ENCODE measurements at regions not wholly inside any gene's neighbourhood (a gene's known extent, or its start where the extent isn't known, plus 50 kb on each side); places are given as distances from the start of the nearest gene placed in this dataset.

DNA sequence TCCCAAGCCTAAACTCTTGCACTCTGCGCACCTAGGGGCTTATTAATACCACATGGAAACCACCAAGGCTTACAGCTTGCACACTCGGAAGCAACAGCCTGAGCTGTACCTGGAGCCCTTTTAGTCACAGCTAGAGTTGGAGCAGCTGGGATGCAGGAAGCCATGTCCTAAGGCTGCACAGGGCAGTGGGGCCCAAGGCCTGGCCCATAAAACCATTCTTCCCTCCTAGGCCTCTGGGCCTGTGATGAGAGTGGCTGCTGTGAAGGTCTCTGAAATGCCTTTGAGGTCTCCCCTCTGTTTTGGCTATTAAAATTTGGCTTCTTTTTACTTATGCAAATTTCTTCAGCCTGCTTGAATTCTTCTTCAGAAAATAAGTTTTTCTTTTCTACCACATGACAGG, 383.9 kb upstream of the UBE2E2 start (continued):
- no peak for TF ChIP-seq CTCF (IDR thresholded peaks at IDR 0.05; ENCODE audit: control extremely low read depth in 1 of 3, insufficient read depth in 1 of 3, low read depth in 1 of 3, low read length in 3 of 3)
- TF ChIP-seq EZH2 (IDR thresholded peaks at IDR 0.05; ENCODE audit: low read depth, low read length, severe bottlenecking), result no peak
- no peak for TF ChIP-seq CBX8 (IDR thresholded peaks at IDR 0.05; ENCODE audit: borderline replicate concordance, low read depth, low read length)
- no peak for TF ChIP-seq ASH2L (IDR thresholded peaks at IDR 0.05; ENCODE audit: low read length)
- TF ChIP-seq POLR2A (IDR thresholded peaks at IDR 0.05; ENCODE audit: control extremely low read depth in 1 of 2, low read depth in 2 of 2, low read length in 2 of 2), result no peak
- no peak for TF ChIP-seq CHD1 (IDR thresholded peaks at IDR 0.05; ENCODE audit: low read depth, low read length)
- no peak for TF ChIP-seq SP4 (IDR thresholded peaks at IDR 0.05; ENCODE audit: low read length)

All from H1 (cell line).